ENCODE measurements at regions not wholly inside any gene's neighbourhood (a gene's known extent, or its start where the extent isn't known, plus 50 kb on each side); places are given as distances from the start of the nearest gene placed in this dataset.
"Not testable (repeated sequence)": the region's sequence is repeated elsewhere in the genome, so short reads cannot be mapped to it uniquely, and the experiment has no call there.

- no peak for DNase-seq
Measured at GRCh38 chr1:100629391-100629790, 90.2 kb upstream of the VCAM1 start.

- DNase-seq = peak; percentile 10
Measured at GRCh38 chr1:100631015-100631551, 88.5 kb upstream of the VCAM1 start.

- no peak for DNase-seq
Measured at GRCh38 chr1:100642826-100643225, 76.7 kb upstream of the VCAM1 start.

- DNase-seq = no peak
Measured at GRCh38 chr1:100643471-100644196, 75.9 kb upstream of the VCAM1 start.

- DNase-seq = no peak
Measured at GRCh38 chr1:100646001-100646400, 73.5 kb upstream of the VCAM1 start.

- no peak for DNase-seq
Measured at GRCh38 chr1:100649146-100649545, 70.4 kb upstream of the VCAM1 start.

- DNase-seq = no peak
Measured at GRCh38 chr1:100657876-100658715, 61.4 kb upstream of the VCAM1 start.

GRCh38 chr1:100658716-100659026 is 60.9 kb upstream of the VCAM1 start:
- DNase-seq = no peak

GRCh38 chr1:100661176-100661575 is 58.4 kb upstream of the VCAM1 start:
- DNase-seq = no peak

GRCh38 chr1:100668494-100668893 is 51.0 kb upstream of the VCAM1 start:
- DNase-seq = not testable (repeated sequence)

All from KG1 (cell line).